ENCODE measurements at regions not wholly inside any gene's neighbourhood (a gene's known extent, or its start where the extent isn't known, plus 50 kb on each side); places are given as distances from the start of the nearest gene placed in this dataset.

GRCh38 chr9:28587052-28587451 lies 1013.8 kb upstream of the C9orf72 start:
- CTCF ChIA-PET: no interaction called here
- Histone ChIP-seq H3K27ac (no peak overlapping the region), H3F3A (ENCODE audit: insufficient read depth, low read depth) (no peaks in the 10 kb centered on the region), H3K4me2 (no peak overlapping the region), H3K4me1 (replicated peaks; ENCODE audit: insufficient read depth) (no peaks in the 10 kb centered on the region), H3K9me3 (ENCODE audit: insufficient read depth, low read depth) (no peaks in the 10 kb centered on the region), H4K20me1 (ENCODE audit: insufficient read depth) (no peaks in the 10 kb centered on the region), H2AFZ (no peak overlapping the region), H3K27me3 (ENCODE audit: insufficient read depth, low read depth) (no peaks in the 10 kb centered on the region), H3K9me2 (ENCODE audit: insufficient read depth) (no peaks in the 10 kb centered on the region), H3K79me2 (ENCODE audit: low read depth) (no peaks in the 10 kb centered on the region), H3K36me3 (ENCODE audit: low read depth) (no peaks in the 10 kb centered on the region), H3K4me3 (no peak overlapping the region)
- TF ChIP-seq EZH2 (IDR thresholded peaks at IDR 0.05; ENCODE audit: low read depth) (no peak), CTCF (conservative IDR thresholded peaks at IDR 0.05) (no peak)
- no peak for DNase-seq
- no TSS peak for BruUV-seq (replicated peaks)
- intact Hi-C loops (cut with micrococcal nuclease; ENCODE audit: unreplicated experiment): no loop called here
- POLR2A ChIA-PET (ENCODE audit: unreplicated experiment): no interaction called here

GRCh38 chr9:28598408-28598807 lies 1025.1 kb upstream of the C9orf72 start:
- no peak overlapping the region for H3K4me2 ChIP-seq
- no peak overlapping the region for H2AFZ ChIP-seq
- no peak for TF ChIP-seq CTCF (conservative IDR thresholded peaks at IDR 0.05)
- TF ChIP-seq EZH2 (IDR thresholded peaks at IDR 0.05; ENCODE audit: low read depth): no peak
- ChIA-PET POLR2A (ENCODE audit: unreplicated experiment) (no interaction called here), CTCF (no interaction called here)
- no peaks in the 10 kb centered on the region for H4K20me1 ChIP-seq (ENCODE audit: insufficient read depth)
- H3K9me2 ChIP-seq (ENCODE audit: insufficient read depth): no peaks in the 10 kb centered on the region
- no peaks in the 10 kb centered on the region for H3K9me3 ChIP-seq (ENCODE audit: insufficient read depth, low read depth)
- no peaks in the 10 kb centered on the region for H3F3A ChIP-seq (ENCODE audit: insufficient read depth, low read depth)
- no peak overlapping the region for H3K27ac ChIP-seq
- no peak for DNase-seq
- H3K36me3 ChIP-seq (ENCODE audit: low read depth): no peaks in the 10 kb centered on the region
- H3K79me2 ChIP-seq (ENCODE audit: low read depth): no peaks in the 10 kb centered on the region
- no peaks in the 10 kb centered on the region for H3K4me1 ChIP-seq (replicated peaks; ENCODE audit: insufficient read depth)
- no TSS peak for BruUV-seq (replicated peaks)
- H3K27me3 ChIP-seq (ENCODE audit: insufficient read depth, low read depth): no peaks in the 10 kb centered on the region
- intact Hi-C loops (cut with micrococcal nuclease; ENCODE audit: unreplicated experiment): no loop called here
- no peak overlapping the region for H3K4me3 ChIP-seq

- Histone ChIP-seq H3K27ac (no peak overlapping the region), H4K20me1 (ENCODE audit: insufficient read depth) (no peaks in the 10 kb centered on the region), H3K4me3 (no peak overlapping the region), H3K27me3 (ENCODE audit: insufficient read depth, low read depth) (no peaks in the 10 kb centered on the region), H3K9me3 (ENCODE audit: insufficient read depth, low read depth) (no peaks in the 10 kb centered on the region), H3K36me3 (ENCODE audit: low read depth) (no peaks in the 10 kb centered on the region), H3K4me2 (no peak overlapping the region), H2AFZ (no peak overlapping the region), H3K79me2 (ENCODE audit: low read depth) (no peaks in the 10 kb centered on the region), H3K4me1 (replicated peaks; ENCODE audit: insufficient read depth) (no peaks in the 10 kb centered on the region), H3K9me2 (ENCODE audit: insufficient read depth) (no peaks in the 10 kb centered on the region), H3F3A (ENCODE audit: insufficient read depth, low read depth) (no peaks in the 10 kb centered on the region)
- ChIA-PET POLR2A (ENCODE audit: unreplicated experiment) (no interaction called here), CTCF (no interaction called here)
- BruUV-seq (replicated peaks): no TSS peak
- TF ChIP-seq EZH2 (IDR thresholded peaks at IDR 0.05; ENCODE audit: low read depth) (no peak), CTCF (conservative IDR thresholded peaks at IDR 0.05) (no peak)
- intact Hi-C loops (cut with micrococcal nuclease; ENCODE audit: unreplicated experiment): no loop called here
- no peak for DNase-seq
These were observed 1026.9 kb upstream of the C9orf72 start for GRCh38 chr9:28600226-28600625.

Measured in PC-9 (cell line).